ENCODE measurements at regions not wholly inside any gene's neighbourhood (a gene's known extent, or its start where the extent isn't known, plus 50 kb on each side); places are given as distances from the start of the nearest gene placed in this dataset.

DNA sequence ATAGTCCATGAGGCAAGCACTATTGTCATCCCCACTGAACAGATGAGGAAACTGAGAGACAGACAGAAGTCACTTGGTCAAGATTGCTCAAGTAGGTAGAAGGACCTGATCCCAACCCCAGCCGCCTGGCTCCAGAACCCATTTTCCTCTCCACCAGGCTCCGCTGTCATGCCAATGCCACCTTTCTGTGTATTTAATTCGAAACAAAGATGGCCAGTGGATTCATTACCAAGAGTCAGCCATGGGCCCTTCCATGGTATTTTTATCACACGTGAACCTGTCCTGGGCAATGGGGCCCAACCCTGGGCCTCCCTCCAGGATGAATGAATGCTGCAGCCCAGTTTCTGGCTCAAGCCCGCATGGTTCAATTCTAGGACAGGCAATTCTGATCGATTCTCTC, 673.4 kb downstream of the BCL11B start:
- no peak for DNase-seq (ENCODE audit: low read depth in 2 of 3, low spot score in 2 of 3)

DNA sequence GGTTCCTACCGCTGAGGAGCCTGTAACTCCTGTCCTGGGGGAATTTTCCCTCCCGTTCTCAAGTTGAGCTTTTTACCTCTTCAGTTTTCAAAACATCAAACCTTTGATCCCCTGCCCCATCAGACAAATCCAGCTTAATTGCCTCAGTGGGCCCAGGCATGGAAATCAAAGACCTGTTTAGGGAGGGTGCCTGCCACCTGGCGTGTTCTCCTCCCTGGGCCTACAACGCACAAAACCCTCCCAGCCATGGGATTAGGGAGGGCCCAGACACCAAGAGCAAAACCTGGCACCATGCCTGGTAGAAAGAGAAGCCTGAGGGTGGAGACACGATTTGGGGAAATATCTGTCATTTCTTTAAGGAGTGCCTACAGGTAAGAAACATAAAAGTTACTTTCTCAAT, 672.9 kb downstream of the BCL11B start:
- no peak for DNase-seq (ENCODE audit: low read depth in 2 of 3, low spot score in 2 of 3)

DNA sequence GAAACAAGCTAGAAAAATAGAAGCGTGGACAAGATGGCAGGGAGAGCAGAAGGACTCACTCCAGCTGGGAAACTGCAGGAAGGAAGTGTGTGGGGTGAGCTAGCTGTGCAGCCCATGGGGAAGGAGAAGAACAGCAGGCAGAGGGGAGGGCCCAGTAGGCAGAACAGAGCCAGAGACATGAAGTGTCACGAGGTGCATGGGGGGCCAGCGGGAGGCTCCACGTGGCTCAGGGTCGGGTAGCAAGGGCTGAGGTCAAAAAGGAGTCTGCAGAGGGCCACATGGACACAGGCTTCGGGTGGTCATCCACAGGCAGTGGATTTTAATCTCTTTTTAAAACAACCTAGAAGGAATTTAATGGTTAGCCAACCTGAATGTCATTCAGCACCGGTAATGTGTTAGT, 669.0 kb downstream of the BCL11B start:
- no peak for DNase-seq (ENCODE audit: low read depth in 2 of 3, low spot score in 2 of 3)

DNA sequence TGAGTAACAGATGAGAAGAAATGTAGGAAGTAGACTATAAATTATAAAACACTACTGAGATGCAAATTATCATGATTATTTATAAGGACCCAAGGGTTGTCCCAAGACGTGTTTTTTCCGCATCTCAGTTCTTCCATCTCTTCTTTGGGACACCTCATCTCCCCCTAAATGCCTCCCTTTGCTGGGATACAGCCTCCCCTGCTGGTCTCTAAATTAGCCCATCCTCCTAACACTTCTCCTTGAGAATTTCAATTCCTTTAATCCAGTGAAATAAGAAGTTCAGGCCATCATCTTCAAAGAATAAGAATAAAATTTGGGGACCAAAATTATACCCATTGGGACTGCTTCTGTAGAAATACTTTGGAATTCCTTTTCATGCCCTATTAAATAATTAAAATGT, 667.0 kb downstream of the BCL11B start:
- DNase-seq (ENCODE audit: low read depth in 2 of 3, low spot score in 2 of 3): no peak

DNA sequence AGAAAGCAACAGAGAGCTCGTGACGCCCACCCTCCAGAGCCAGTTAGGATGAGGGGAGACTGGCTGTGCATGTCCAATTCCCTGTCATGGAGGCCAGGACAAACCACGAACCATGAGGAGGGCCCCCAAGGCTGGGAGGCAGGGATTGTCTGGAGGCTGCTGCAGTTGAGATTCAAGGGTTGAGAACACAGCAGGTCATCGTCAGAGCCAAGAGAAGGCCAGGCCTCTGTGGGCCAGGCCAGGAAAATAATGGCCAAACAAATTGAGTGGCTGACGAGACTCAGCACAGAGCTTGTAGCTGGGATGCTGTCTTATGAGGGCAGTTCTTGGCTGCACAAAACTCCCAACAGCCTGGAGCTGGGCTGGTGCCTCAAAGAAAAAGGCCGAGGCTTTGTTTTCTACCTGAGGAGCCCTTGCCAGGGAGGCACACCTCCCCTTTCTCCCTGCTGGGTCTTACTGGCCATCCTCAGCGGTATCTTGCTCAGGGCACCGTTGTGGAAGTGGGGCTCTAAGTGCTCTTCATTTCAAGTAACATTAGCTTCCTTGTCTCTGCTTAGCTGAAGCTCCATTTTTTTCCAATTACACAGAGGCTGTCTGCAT, 665.9 kb downstream of the BCL11B start:
- DNase-seq (ENCODE audit: low read depth in 2 of 3, low spot score in 2 of 3): no peak

DNA sequence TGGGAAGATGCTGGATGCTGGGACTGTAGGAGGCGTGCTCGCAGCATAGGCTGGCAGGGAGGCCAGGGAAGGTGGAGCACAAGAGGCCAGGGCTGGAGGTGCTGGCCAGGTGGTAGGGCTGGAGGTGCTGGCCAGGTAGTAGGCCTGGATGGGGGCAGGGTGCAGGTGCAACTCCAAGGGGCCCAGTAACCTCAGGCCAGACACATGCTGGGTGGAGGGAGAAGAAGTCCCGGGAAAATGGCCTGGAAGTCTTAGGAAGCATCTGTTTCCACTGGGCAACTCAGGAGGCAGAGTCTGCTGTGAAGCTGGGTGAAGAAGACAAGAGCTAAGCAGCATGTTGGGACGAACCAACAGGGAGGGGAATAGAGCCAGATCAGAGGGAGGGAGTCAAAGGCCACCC, 665.2 kb downstream of the BCL11B start:
- DNase-seq (ENCODE audit: low read depth in 2 of 3, low spot score in 2 of 3): no peak

DNA sequence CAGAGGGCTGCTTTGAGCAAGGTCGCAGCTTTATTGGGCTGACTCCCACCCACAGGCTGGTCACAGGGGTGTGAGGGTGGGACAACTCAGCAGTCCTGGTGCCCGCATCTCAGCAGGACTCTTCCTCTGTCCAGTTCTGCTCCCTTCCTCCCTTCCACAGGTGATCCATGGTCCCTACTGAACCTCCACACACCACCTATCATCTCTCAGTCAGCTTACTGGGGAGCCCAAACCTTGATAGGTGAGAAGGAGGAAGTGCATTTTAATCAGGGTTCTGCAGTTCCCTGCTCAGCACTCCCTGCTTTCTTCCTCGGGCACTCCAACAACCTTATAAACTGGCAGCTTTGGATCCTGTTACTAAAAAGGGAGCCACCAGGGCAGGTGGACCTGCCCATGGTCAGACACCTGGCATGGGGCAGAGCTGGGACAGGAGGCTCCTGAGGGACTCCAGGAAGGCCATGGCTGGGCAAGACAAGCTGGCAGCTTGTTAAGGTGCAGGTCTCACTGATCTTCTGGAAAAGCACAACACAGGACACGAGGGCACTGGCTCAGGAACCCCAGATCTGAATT, 664.6 kb downstream of the BCL11B start:
- no peak for DNase-seq (ENCODE audit: low read depth in 2 of 3, low spot score in 2 of 3)

DNA sequence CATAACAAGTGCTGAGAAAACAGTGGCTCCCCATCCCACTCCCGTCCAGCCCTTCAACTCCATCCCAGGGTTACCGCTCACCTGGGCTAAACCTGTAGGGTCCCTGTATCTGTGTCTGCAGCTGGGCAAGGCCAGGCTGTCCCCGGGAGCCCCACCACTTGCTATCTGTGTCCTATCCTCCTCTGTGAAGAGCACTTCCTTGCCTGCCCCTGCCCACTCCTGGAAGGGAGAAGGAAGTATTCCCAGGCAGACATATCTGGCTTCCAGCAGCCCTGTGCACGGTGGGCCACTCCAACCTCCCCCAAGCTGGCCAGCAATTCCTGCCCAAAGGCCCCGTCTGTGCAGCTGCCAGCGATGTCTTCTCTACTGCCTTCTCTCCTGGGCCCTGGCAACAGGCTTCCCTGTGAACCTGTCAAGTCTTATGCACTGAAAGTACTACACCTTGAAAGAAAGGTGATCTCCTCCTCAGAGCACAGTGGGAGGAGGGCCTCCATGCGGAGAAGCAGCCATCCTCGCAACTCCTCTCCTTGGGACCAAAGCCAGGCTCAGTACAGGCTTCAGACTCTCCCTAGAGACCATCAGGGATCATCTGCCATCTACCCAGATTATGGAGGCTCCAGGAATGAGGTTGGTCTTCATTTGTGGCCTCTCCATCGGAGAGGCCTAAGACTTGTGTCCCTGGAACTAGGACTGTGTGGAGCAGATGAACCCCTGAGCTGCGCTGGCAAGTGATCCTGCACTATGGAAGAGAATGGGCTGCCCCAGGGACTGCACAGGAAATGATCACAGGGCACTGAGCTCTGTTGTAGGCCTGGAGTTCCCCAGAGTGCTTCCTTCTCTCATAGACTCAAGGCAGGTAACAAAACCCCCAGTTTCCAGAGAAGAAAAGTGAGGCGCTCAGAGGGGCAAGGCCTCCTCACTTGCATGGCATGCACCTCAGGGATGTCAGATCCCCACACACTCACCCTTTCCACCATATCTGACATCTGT, 663.6 kb downstream of the BCL11B start:
- DNase-seq (ENCODE audit: low read depth in 2 of 3, low spot score in 2 of 3): no peak

DNA sequence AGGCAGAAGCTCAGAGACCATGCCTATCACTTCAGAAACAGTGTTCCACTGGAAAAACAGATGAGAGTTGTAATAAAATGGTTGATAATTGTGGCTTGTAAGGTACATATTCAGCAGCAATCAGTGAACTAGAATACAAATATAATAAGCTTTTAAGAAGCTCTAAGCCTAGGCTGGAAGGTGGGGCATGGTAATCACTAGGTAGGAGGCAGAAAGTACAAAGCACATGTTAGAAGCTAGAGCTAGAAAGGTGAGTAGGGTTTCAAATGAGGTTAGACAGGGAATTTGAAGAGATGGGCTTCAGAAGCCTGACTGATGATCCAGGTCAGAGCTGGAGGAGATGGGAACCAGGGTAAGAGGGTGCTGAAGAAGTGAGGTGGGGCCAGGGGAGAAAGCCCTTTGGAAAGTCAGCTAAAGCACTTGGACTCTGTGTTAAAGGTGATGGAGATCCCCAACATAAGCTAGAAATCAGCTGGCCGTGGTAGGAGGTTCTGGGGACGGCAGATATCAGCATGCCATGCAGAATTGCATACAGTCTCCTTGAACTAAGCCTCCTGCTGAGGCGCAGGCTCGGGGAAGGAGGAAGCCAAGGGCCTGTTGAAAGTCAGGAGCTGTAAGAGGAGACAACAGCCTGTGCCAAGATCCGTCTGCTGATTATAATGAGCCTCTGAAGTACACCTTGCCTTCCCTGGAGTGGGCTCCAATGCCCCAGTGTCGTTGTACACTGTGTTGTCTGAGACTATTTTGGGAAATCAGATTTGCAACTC, 659.4 kb downstream of the BCL11B start:
- no peak for DNase-seq (ENCODE audit: low read depth in 2 of 3, low spot score in 2 of 3)

DNA sequence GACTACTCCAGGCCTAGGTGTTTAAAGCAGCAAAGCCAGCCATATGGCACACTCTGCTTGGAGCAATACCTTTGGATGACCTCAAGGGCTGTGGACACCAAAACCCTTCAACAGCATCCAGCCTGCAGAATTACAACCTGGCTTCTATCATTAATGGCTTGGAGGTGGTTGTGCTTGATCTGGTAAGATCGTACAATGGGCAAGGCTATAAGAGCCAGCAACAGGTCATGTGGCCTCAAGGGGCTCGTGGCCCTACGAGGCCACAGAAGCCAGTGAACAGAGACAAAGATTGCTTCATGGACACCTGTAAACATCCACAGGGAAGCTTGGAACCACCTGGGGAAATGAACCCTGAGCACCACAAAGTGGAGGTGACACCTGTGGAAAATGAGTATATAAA, 657.3 kb downstream of the BCL11B start:
- no peak for DNase-seq (ENCODE audit: low read depth in 2 of 3, low spot score in 2 of 3)

DNA sequence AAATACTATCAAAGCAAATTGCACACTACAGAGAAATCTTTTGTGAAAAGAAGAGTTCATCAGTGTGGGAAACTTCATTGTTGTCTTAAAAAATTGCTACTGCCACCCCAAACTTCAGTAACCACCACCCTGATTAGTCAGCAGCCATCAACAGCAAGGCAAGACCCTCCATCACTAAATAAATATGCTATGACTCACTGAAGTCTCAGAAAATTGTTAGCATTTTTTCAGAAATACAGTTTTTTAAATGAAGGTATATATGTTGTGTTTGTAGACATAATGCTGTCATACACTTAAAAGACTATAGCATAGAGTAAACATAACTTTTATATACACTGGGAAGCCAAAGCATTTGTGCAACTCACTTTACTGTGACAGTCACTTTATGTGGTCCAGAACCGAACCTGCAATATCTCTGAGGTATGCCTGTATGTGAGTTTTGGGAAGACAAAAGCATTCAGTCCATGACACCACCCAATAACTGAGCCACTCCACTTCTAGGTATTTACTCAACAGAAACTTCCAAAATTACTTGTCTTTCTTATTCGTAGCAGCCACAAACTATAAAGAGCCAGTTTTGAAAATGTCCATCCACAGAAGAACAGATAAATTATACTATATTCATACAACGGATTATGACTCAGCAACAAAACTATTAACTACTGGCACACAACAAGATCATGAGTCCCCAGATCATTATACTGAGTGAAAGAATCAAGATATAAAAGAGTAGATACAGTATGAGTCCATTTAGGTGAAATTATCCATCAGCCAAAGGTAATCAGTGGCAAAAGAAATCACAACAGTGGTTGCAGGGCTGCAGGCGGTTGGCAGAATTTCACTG, 649.6 kb downstream of the BCL11B start:
- no peak for DNase-seq (ENCODE audit: low read depth in 2 of 3, low spot score in 2 of 3)

DNA sequence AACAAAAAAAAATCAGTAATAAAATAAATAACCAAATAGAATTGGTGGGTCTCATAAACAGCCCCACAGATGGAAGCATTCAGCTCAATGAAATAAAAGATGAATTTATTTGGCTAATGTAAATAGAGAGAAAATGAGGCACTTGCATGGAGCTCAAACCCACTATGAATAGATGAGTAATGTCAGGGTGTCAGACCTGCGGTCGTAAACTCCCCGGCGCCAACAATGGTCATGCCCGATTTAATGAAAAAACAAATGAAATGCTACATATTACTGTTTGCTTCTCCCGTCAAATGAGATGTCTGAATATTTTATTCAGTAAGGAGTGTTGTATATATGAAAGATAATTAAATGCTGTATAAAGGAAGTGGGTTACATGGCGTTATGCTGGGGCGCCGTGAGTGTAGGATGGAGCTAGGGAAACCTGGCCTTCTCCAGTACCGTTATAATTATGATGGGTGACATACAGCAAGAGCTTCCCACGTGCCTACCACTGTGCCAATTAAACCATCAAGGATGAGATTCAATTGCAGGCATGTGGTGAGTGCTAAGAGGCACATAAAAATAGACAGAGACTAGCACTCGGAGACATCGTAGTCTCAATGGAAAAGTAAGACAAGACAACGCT, 648.1 kb downstream of the BCL11B start:
- no peak for DNase-seq (ENCODE audit: low read depth in 2 of 3, low spot score in 2 of 3)

DNA sequence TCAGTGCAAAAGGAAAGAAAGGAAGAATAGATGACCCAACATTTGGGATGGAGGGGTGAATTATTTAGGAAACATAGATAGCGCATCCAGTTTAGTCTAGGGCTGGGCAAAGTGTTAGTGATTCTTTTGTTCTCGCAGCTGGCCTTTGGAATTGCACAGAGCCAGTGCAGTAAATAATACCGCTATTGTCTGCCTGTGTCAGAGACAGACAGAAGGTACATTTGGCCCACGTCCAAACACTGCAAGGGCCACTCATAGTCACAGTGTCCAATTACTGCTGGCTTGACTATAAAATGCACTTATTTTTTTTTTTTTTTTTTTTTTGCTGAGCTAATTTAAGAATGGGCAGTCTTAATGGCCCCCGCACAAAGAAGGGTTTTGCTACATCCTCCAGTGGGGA, 638.6 kb downstream of the BCL11B start:
- no peak for DNase-seq (ENCODE audit: low read depth in 2 of 3, low spot score in 2 of 3)

DNA sequence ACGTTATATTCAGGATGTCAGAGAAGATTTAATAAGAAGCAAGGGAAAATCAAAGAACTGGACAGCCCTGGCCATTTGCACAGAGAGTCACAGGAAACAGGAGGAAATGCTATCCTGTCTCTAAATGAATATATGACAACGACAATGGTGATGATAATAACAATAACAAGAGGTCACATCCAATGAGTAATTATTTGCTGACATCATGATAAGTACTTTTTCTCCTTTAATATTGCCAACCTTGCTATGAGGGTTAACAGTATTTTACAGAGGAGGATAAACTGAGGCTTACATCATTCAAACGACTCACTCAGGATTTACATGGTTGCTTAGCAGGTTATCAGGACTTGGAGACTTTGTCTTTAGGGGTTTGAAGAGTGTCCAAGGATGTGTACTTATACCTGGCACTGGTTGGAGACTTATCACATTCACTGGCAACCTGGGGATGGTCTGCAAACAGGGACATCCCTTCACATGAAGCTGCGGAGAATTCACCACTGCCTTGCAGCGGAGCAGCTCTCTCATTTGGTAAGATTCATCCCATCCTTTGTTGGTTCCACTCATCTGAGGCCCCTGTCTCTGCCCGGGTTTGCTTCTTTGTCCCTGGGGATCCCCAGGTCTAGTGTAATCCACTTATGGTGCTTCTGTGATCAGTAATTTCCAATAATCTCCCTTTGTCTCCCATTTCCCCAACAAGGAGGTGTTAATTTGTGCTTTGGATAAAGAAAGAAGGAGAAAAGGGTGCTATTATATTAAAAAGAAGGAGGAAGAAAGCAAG, 637.8 kb downstream of the BCL11B start:
- DNase-seq (ENCODE audit: low read depth in 2 of 3, low spot score in 2 of 3): no peak

DNA sequence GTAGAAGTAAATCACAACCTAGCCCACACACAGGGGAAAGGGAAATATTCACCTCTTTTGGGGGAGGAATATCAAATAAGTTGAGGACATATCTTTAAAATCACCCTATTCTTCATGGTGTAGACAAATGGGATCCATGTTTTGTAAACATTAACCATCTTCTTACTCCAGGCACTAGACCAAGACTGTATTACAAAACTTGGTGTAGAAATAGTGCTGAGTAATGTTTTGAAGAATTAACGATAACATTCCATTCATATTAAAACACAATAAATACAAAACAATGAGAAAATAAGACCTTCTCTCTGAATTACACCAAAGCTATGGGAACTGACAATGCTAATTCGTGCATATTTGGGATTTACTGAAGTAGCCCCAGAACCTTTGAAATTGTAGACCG, 633.6 kb downstream of the BCL11B start:
- DNase-seq (ENCODE audit: low read depth in 2 of 3, low spot score in 2 of 3): no peak

DNA sequence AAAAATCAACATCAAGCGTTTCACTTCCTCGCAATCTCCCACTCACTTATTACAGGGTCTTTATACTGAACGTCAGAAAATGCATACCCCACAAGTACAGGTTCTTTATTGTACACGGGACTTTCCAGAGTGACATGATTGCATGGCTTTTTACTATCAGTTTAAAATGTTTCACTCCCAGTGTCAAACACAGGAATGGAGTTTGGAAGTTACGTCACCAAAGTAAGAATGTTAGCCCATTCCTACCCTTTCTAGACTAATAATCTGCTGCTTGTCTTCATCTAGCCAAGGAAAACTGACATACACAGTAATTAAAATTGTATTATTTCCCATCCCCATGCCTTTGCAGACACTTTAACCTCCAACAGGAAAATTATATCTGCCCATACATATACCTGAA, 624.2 kb downstream of the BCL11B start:
- no peak for DNase-seq (ENCODE audit: low read depth in 2 of 3, low spot score in 2 of 3)

DNA sequence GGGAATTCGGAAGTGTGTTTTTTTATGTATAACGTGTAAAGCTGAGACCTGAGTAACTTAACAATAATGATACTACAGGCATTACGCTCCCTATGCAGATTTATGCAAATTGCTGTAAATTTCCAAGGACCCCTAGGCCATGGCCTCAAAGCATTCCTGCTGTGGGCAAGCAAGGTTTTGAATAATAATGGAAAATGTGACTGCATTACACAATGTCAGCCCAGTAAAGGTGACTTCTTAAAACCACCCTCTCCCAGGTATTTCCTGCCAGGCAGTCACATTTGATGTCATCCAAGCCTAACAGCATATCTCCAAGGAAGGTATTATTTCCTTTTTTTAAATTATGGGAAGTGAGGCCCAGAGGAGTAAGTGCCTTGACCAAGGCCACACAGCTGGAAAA, 621.0 kb downstream of the BCL11B start:
- no peak for DNase-seq (ENCODE audit: low read depth in 2 of 3, low spot score in 2 of 3)

DNA sequence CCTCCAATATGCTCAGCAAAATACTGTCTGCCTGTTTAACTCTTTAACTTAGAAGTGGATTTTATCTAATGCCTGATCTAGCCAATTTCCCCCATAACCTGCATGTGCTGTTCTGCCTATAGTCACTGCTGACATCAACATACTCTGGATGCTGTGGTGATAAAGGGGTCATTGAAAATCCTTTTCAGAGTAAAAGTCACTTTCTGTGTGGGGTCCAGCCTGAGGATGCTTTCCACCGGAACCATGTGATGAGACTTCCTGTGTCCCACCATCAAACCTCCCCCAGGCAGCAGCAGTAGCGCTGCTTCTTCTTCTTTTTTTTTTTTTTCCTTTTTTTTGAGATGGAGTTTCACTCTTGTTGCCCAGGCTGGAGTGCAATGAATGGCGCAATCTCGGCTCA, 607.0 kb downstream of the BCL11B start:
- no peak for DNase-seq (ENCODE audit: low read depth in 2 of 3, low spot score in 2 of 3)

DNA sequence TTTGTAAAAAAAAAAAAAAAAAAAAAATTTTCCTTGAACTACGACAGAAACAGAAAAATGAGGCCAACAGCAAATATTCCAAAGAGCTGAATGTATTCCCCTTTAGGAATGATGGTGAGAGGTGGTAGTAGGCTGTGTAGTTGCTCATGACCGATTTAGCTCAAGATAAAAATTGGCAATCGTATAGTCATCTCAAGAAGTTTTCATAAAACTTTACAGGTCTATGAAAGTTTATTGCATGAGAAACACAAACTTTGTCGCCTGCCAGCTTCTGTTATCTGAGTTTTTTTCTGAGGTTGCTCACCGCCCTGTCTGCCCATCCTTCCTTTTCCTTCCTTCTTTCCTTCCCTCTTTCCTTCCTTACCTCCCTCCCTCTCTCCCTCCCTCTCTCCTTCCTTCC, 605.5 kb downstream of the BCL11B start:
- no peak for DNase-seq (ENCODE audit: low read depth in 2 of 3, low spot score in 2 of 3)

All from hematopoietic multipotent progenitor cell (in vitro differentiated cells).